EH (cell line): ENCODE measurements at regions not wholly inside any gene's neighbourhood (a gene's known extent, or its start where the extent isn't known, plus 50 kb on each side); places are given as distances from the start of the nearest gene placed in this dataset.

ENCODE experiments used
- DNase-seq: peaks from one replicate; pipeline ENCODE4 v3.0.0-alpha.2; 2015; ENCODE audit warnings: low read depth

DNA sequence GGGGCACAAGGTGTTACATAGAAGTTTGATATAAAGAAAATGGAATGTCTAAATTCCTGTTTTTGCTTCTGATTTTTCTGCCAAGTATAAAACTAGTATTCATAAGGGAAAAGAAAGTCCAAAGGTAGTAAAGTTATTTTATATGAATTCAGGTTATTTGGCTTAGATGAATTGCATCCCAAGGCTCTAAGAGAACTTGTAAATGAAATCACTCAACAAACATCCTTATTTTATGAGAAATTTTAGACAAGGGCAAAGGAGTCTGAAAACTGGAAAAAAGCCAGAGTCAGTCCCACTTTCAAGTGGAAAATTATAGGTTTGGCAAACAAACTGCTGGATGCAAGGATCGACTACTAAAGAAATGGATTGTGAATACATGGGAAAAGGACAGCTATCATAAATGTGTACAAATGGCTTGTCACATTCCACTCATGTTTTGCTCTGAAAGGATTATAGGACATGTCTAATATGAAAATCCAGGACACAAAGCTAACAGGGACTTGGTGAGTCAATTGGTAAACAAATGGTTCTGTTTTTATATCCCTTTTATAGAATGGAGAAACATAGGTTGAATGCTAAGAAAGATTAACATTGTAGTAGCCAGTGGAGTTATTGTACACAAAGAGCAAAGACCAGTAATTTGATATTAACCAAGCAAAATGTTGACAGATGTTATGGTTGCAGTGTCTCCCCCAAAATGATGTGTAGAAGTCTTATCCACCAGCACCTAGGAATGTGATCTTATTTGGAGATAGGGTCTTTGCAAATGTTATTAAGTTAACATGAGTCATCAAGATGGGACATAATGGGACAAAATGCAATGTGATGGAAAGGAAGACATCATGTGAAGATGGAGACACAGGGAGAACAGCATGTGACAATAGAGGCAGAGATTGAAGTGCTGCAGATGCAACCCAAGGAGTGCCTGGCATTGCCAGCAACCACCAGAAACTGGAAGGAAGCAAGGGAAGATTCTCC is 495.7 kb downstream of the TLE1 start:
- DNase-seq: no peak

DNA sequence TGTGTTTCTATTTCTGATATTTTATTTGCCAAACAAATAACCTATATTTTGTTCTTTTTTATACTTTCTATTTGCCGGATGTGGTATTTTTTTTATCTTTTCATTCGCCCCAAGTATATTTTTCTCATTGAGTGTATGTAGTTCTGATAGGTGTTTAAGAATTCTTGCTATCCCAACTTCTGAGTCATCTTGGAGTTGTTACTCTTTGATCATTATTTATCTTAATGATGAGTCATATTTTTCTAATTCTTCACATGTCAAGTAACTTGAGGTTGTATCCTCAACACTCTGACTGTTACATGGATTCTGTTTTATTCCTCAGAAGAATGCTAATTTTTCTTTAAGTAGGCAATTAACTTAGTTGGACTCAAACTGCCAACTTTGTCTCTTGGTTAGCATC is 498.1 kb downstream of the TLE1 start:
- no peak for DNase-seq

DNA sequence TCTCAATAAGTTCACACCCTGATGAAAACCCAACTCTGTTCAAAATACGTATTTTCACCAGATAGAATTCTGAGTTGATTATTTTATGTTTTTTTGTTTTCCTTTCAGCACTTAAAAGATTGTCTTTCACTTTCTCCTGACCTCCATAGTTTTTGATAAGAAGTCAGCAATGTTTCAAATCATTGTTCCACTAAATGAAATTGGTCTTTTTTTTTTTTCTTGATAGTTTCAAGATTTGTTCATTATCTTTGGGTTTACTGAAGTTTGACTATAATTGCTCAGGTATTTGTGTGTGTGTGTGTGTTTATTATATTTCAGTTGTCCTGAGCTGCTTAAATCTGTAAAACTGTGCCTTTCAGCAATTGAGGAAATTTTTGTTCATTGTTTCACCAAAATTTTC is 498.7 kb downstream of the TLE1 start:
- no peak for DNase-seq

DNA sequence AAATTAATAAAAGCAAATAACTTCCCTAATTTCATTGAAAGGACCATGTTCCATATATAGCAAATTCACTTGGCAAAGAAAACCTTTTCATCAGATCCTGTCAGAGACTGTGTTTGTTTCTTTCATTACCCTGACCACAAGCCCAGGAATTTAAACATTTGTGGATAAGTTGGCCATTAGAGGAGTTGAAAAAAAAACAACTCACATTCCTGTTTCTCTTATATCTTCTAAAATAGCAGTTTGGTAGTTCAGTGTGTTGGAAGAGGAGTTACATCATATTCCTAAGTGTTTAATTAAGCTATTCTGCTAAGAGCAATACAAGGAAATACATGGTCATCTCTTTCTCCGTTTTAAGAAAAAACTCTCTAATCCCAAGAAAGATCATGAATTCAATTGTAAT is 505.6 kb downstream of the TLE1 start:
- DNase-seq: peak; percentile 46

DNA sequence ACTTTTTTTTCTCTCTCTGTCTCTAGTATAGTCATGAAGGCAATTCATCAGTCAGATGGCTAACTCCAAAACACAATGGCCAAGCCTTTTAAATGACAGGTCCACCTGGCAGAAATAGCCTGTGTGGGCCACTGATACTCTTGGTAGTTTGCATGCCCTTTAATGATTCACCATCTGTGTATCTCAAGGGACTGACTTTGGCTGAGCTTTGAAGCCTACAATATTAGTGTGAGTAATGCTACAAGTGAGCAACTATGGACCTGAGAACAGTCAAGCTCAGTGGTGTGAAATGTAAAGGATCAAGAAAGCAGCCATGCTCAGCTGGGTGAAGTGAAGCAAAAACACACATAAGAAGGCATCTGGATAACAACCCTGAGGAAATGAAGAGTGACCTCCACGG is 506.9 kb downstream of the TLE1 start:
- DNase-seq: no peak

DNA sequence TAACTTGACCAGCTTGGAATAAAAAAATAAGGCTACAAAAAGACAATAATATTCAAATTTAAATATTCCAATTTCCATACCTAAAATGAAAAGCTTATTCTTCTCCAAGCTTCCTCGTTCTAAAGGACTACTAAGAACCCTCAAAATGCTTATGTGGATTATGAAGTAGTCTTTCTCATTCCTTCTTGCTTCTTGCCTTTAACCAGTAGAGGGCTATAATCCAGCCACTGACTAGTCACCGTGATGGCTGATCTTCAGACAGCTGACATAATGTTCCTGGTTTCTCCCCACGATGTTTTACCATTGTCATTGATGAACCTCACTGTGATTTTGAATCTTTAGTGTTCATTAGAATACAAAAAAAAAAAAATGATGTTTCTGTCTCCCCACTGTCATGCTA is 515.3 kb downstream of the TLE1 start:
- DNase-seq: no peak

DNA sequence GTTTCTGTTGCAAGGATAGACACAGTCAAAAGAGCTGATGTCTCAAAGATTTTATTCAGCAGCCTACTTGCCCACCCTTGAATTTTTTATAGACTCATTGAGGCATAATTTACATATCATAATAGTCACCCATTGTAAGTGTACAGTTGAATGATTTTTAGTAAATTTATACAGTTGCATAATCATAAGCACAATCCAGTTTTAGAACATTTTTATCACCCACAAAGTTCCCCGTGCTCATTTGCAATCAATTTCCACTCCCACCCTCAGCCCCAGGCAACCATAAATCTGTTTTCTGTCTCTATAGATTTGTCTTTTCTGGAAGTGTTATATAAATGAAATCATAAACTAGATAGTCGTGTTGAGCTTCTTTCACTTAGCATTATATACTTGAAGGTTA is 517.7 kb downstream of the TLE1 start:
- no peak for DNase-seq

DNA sequence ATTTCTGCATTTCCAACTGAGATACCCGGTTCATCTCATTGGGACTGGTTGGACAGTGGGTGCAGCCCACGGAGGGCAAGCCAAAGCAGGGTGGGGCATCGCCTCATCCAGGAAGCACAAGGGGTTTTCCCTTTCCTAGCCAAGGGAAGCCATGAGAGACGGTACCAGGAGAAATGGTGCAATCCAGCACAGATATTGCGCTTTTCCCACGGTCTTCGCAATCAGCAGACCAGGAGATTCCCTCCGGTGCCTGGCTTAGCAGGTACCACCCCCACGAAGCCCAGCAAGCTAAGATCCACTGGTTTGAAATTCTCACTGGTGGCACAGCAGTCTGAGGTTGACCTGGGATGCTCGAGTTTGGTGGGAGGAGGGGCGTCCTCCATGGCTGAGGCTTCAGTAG is 527.0 kb downstream of the TLE1 start:
- DNase-seq: no peak

DNA sequence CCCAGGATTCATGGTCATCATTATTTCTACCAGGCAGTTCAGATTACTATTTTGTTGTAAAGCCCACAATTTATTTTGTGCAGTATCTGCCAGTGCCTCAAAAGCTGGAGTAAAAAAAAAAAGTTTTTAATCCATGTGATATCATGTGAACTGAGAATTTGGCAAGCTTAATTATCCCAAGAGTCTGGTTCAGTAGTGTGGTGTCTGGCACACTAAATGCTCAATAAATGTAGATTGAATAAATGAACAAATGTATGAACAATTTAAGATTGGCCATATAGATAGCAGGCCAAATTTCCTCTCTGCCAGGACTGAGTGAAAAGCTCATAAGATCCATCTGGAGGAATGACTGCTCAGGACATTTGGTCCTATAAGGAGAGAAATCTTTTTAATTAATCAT is 533.0 kb downstream of the TLE1 start:
- DNase-seq: no peak

DNA sequence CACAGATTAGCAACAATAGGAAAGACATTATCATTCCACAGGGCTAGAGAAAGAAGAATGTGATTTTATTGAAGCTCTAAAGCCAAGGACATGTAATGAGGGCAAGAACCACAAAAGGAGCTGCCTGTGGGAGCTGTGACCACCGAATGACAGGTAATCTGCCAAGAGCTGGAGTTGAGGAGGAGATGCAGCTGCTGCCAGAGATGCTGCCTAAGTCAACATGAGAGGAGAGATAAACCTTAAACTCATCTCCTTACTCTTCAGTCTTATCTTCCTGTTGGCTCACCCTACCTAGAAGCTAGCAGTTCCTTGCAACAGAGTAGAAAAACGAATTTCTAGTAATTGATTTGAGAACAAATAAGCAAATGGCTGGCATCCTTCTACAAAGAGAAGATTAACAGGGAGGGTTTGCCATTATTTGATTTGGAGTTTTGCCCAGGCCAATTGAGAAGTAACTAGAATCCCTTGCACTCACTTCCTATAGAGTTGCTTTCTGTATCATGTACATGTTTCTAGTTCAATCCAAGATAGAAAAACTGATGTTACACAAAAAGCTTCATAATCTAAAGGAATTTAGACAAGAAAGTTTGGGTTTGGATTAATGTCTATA is 539.2 kb downstream of the TLE1 start:
- no peak for DNase-seq

DNA sequence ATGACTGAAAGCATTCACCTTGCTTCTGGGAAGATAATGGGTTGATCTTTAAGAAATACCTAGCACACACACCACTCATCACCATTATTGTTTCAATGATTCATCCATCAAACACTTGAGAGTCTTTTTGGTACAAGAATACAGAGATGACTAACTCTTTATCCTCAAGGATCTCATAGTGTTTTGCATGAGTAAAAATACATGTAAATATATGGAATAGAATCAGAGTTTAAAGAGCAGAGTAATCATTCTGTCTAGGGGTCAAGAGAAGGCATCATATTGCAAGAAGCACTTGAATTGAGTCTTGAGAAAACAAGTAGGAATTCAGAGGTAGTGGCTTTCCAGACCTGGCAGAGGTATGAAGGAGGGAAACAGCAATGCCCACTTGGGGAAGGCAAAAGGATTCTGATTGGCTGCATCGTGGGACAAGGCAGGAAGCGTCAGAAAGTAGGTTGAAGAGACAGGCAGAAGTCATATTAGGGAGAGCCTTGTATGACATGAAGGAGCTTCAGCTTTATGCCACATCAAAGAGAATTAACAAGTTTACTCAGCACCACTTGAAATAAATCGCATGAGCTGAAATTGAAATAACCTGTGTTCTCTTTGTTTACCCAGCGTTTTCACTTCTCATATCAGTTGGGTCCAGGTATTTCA is 542.5 kb downstream of the TLE1 start:
- no peak for DNase-seq

DNA sequence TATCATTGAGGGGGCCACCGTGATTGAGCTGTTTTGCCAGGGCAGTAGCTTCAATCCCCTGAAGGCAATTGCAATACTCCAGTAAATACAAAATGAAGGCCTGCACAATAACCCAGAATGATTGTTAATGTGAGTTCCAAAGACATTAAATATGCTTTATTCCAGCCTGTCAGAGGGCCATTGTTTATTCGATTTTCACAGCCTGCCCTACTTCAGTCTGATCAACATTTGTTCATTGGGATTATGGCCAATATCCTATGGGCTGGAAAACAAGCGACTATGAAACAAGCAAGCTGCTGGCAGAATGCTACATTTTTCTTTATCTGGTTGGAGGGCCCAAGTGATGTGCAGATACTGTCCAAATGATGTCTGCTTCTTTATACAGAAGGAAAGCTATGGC is 543.1 kb downstream of the TLE1 start:
- no peak for DNase-seq

DNA sequence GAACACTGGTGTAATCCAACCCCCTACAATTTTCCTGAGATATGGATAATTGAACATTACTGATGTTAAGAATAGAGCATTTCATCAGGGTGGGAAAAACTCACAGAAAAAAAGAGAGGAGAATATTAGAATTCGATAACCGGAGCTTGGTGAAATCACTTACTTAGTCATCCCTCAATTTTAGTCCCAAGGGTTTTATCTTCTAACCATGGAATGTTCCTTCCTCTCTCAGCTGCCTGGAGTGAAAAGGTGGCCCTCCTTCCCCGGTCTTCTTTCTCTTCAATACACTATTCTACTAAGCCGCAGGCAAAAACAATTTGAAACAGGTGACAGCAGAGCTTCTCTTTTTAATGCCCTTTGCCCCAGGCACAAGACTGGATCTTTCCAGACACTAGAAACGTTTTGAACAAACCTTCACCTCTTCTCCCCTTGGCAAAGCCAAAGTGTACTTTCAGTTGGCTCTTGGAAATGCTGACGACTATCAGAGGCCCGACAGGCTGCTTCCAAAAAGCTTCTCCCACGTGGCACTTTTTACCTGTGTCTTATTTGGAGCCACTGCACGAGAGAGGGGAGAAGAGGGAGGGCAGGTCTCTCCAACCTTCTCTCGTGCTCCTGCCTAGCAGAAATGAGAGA is 543.9 kb downstream of the TLE1 start:
- no peak for DNase-seq

DNA sequence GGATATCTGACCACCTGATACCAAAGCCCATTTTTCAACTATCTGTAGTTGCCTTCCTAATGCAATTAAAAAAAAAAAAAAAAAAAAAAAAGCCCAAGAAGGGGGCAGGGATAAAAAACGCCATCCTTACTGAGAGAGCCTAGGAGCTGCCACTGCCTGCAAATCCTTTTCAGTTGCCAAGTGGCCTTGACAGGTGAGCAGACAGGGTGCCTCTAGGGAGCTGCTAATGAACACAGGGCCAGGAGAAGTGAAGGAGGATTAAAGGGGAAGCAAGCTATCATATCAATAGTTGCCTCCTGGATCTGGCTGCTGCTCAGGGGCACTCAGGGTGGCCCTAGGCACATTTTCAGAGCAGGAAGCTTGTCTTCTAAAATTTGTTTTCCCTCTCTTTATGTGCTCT is 547.4 kb downstream of the TLE1 start:
- no peak for DNase-seq

DNA sequence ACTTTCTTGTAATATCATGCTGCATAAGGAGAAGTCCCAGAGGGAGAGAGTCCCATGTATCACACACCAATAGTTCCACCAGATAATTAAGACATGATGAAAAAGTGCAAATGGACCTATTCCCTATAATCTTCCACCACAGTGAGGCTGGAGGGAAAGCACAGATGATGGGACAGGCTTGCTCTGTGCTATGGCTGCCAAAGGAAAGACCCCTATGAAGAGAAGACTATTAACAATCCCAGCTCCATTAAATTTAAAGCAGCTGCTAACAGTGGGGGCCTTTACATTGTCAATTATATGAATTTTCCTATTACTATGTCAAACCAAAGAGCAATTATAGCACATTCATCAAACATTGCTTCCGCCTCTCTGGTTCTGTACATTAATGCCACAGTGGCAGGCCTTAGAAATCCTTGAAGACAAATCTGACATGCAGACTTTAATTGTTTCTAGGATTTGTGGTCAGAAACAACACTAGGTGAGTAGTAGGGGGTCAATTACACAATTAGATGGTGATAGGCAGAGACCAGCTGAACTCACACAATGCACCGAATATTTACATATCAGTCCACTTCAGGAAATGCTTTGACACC is 551.3 kb downstream of the TLE1 start:
- no peak for DNase-seq

DNA sequence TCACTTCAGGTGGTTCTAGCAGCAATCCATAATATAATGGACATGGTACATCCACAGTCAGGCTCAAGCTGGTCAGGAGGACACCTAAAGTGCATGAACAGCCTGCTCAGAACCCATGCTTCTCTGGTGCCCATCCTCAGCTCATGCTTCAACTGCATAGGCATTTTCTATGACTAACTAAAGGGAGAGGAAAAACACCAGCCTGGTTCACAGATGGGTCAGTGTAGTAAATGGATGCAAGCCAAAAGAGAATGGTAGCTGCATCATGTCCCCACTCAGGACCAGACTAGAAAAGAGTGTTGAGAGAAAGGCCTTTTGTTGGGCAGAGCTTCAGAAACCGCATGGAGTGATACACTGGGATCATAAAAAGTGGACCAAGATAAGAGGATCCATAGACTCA is 556.6 kb downstream of the TLE1 start:
- no peak for DNase-seq

DNA sequence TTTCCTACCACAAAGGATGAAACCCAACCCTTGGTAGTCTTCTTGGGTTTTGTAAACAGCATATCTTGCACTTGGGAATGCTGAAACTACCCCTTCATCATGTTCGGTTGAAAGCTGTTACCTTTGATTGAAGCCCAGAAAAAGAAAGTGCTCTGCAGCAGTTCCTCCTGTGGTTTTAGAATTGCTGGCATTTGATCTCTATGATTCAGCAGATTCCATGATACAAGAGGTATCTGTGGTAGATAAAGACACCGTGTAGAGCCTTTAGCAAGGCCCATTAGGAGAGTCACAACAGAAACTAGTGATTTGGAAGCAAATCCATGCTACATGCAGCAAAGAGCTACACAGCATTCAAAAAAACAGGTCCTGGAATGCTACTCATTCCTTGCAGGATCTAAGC is 557.0 kb downstream of the TLE1 start:
- no peak for DNase-seq

DNA sequence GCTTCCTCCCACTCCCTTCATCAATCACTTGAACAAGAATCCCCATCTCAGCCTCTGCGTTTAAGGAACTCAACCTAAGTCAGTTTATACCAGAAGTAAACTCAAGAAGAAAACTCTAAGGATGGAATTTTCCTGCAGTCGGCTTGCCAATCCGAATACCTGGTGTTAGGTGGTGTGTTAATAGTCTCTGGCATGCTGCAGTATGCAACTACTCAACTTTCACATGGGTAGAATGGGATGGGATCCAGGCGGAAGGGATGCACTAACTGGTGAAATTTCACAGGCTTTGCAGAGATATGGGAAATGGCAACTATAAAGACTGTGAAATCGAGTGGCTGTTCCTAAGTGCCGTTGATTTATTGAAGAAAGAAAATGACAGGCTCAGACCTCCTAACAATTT is 560.6 kb downstream of the TLE1 start:
- DNase-seq: no peak

DNA sequence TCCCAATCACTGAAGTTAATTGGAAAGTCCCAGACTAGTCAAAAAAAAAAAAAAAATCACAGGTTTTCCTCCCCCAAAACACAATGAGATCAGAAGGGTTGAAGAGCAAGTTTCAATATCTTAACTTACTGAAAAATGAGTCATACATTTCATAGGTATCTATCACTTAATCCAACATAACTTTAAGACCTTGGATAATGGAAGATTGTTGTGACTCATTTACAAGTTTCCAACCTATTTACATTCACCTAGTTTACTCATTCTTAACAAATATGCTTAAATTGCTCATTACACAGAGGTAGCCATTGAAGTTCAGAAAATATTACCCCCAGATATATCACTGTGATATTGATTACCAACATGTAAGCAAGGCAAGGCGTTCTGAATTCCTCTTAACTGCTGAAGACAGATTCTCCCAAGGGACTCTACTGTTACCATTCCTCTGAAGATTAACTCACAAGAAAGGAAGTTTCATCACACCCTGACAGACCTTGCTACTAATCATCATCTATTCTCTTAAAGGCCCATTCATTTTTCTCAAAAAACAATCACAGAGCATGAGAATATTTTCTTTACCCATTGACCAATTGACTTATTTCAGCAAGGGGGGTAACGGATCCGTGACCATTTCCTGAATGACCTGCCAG is 563.8 kb downstream of the TLE1 start:
- no peak for DNase-seq

DNA sequence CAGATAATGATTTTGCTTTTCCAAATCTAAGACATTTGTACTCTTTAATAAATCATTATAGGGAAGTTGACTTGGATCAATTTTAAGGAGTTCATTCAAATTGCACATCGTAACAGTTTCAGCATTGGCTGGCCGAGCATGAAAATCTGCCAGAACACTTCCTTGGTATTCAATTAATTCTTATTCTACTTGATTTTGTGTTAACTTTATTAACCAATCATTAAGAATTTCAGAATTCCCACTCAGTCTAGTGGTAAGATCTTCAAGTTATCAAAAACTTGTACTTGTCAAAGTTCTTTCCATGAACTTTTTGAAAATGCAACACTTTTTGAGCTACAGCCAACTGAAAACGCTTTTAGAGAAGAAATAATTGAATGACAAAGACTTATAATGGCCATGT is 565.8 kb downstream of the TLE1 start:
- DNase-seq: no peak

DNA sequence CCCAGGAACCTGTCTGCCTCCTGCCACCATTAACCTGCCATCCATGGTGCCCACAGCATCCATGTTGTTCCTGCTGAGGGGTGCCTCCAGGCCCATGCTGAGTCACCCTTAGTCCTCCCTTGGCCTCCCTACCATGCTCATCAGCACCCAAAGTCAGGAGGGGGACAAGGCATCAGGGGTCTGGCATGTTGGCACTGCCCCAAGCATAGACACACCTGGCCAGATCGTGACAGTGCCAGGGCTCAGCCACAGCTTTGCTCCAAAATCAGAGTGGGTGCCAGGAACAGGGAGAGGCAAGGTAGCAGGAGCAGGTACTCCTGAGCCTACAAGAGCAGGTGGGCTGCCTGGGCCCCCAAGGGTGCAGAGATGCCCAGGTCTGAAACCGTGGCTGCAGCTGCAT is 566.6 kb downstream of the TLE1 start:
- DNase-seq: no peak

DNA sequence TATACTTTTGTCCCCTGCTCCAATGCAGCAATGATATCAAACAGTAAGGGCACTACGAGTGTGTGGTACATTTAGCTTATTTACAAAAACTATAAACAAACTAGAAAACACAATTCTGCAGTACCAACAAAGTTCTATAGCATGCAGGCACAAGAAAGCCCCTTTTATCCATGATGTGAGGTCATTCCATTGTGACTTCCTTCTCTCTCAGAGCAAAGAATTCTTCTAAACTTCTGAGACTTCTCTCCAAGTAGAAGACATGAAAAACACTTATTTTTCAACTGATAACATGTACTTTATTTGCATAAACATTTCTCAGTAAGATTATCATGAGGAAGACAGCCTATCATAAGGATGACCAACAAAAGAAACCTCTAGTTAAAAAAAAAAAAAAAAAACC is 569.8 kb downstream of the TLE1 start:
- no peak for DNase-seq
